ENCODE measurements at regions not wholly inside any gene's neighbourhood (a gene's known extent, or its start where the extent isn't known, plus 50 kb on each side); places are given as distances from the start of the nearest gene placed in this dataset.

DNA sequence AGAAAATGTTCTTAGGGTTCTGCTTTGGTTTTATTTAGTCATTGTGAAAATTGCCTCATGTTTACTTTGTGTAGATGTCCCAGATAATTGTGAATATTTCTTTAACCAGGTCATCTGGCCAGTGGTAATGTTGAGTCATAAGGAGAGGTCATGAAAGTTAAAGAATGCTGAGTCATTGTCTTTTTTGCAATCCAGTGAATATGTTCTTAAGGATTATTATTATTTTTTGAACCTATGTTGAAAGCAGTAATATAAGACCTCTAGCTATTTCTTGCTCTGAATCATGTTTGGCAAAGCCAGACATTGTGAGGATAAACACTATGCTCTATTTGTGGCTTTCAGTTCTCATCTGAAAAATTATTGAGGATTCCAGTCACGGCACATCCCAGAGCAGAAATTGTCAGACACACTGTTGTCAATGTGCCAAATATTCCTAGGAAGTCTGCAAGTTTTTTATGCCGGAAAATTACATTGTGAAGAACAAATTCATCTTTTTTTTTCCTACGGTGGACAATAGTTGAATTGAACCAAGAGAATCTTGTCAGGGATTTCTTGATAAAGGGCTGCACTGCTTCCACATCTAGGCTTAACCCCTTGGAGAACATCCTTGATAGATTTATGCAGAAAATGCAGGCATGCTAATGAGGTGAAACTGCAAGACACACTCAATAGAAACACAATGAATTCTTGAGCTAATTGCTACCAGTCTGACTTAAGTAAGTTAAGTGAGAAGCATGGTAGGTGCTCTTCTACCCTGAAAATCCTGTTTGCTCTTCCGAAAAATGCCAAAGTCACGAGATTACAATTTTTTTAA lies 369.6 kb downstream of the ATP23 start:
- TF ChIP-seq, protein P1, sequence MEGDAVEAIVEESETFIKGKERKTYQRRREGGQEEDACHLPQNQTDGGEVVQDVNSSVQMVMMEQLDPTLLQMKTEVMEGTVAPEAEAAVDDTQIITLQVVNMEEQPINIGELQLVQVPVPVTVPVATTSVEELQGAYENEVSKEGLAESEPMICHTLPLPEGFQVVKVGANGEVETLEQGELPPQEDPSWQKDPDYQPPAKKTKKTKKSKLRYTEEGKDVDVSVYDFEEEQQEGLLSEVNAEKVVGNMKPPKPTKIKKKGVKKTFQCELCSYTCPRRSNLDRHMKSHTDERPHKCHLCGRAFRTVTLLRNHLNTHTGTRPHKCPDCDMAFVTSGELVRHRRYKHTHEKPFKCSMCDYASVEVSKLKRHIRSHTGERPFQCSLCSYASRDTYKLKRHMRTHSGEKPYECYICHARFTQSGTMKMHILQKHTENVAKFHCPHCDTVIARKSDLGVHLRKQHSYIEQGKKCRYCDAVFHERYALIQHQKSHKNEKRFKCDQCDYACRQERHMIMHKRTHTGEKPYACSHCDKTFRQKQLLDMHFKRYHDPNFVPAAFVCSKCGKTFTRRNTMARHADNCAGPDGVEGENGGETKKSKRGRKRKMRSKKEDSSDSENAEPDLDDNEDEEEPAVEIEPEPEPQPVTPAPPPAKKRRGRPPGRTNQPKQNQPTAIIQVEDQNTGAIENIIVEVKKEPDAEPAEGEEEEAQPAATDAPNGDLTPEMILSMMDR (IDR thresholded peaks at IDR 0.05) = no peak
- no peak for TF ChIP-seq ZFX (IDR thresholded peaks at IDR 0.05; ENCODE audit: borderline replicate concordance)
